HG02943 (cell line): ENCODE measurements at regions not wholly inside any gene's neighbourhood (a gene's known extent, or its start where the extent isn't known, plus 50 kb on each side); places are given as distances from the start of the nearest gene placed in this dataset.

Experiments
- ATAC-seq: cut with Tn5 transposase; IDR thresholded peaks from one replicate; pipeline ENCODE4 v1.9.1; 2021; ENCODE audit warnings: mild to moderate bottlenecking, low read depth, moderate library complexity; ENCODE audit not compliant: unreplicated experiment

- ATAC-seq: no peak
Observed at GRCh38 chr3:67737140-67737539, 82.7 kb upstream of the SUCLG2 start.

GRCh38 chr3:67733269-67733950 is 79.0 kb upstream of the SUCLG2 start:
- ATAC-seq: no peak

- no peak for ATAC-seq
Observed at GRCh38 chr3:67724434-67724833, 70.0 kb upstream of the SUCLG2 start.

- ATAC-seq: no peak
Observed at GRCh38 chr3:67723863-67724262, 69.5 kb upstream of the SUCLG2 start.

GRCh38 chr3:67719333-67719732 is 64.9 kb upstream of the SUCLG2 start:
- ATAC-seq: no peak

GRCh38 chr3:67715971-67716370 is 61.6 kb upstream of the SUCLG2 start:
- ATAC-seq: no peak

- no peak for ATAC-seq
Observed at GRCh38 chr3:67713764-67714469, 59.5 kb upstream of the SUCLG2 start.

- ATAC-seq: no peak
Observed at GRCh38 chr3:67712259-67712658, 57.8 kb upstream of the SUCLG2 start.

- ATAC-seq: no peak
Observed at GRCh38 chr3:67710396-67710795, 56.0 kb upstream of the SUCLG2 start.

- ATAC-seq: no peak
Observed at GRCh38 chr3:67706934-67707333, 52.5 kb upstream of the SUCLG2 start.

- no peak for ATAC-seq
Observed at GRCh38 chr3:67704322-67704721, 49.9 kb upstream of the SUCLG2 start.
